SK-N-MC (cell line): ENCODE measurements at regions not wholly inside any gene's neighbourhood (a gene's known extent, or its start where the extent isn't known, plus 50 kb on each side); places are given as distances from the start of the nearest gene placed in this dataset.

Experiments
- EZH2 ChIP-seq: fragments of 200-600 bp; sonication (generic); IDR thresholded peaks from one replicate; pipeline ENCODE4 v1.6.1; 2017; ENCODE audit warnings: antibody characterized with exemption
- FOXP2 ChIP-seq: optimal IDR thresholded peaks from 2 replicates; pipeline ENCODE3; 2011; ENCODE audit warnings: mild to moderate bottlenecking, moderate library complexity; ENCODE audit not compliant: insufficient read depth; ENCODE audit errors: extremely low read length, control extremely low read depth

DNA sequence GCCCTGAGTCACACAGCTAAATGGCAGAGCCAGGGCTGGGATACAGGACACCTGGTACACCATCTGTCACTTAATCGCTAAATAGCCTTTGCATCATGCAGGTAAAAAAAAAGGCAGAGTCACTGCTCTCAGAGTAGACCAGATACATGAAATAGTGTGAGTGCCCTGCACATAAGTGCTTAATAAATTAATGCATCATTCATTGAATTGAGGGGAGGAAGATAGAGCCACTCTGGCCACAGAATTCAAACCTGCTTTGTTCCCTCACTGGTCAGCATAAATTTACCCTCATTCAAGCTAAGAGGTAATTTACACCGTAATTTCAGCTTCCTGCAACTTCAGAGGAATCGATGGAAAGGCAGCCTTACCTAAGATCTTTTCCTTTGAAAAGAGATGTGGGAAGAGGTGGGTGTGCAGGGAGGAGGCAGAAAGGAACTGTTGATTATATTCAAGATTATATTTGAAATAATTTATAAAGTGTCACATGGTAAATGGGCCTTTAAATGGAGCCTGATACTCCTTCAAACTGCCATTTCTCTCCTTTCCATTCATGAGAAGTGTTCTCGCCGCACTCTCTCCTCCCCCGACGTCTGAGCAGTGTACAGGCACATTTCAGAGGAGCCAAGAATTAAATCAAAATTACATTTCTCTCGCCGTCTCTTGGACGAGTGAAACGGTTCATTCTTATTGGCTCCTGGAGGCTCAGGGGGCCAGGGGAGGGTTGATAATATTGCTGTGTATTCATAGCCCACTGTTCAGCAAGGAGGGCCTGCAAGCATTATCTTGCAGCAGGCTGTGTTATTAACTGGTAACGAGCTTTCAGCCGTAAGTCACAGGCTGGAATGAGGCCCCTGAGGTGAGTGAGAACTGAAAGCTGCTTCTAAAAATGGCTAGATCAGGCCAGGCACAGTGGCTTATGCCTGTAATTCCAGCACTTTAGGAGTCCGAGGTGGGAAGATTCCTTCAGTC lies 52.2 kb upstream of the HMGXB4 start:
- TF ChIP-seq FOXP2, result no peak
- no peak for TF ChIP-seq EZH2
